HAP-1 (cell line): ENCODE measurements at regions not wholly inside any gene's neighbourhood (a gene's known extent, or its start where the extent isn't known, plus 50 kb on each side); places are given as distances from the start of the nearest gene placed in this dataset.

ENCODE experiments used
- DNase-seq, 2 experiments: peaks; one replicate each; pipeline ENCODE4 v3.0.0-alpha.2; 2016 to 2020; ENCODE audit warnings: low spot score in 2 of 2
- H3K27me3 ChIP-seq: fragments of 250-450 bp; sonication (Bioruptor Pico); 2 replicates; pipeline ENCODE4 v1.5.1; 2020; ENCODE audit warnings: low read depth, mild to moderate bottlenecking, moderate library complexity
- H3K36me3 ChIP-seq: fragments of 250-450 bp; sonication (Bioruptor Pico); replicated peaks from 2 replicates; pipeline ENCODE4 v1.5.1; 2020; ENCODE audit warnings: mild to moderate bottlenecking
- H3K4me1 ChIP-seq: fragments of 250-450 bp; sonication (Bioruptor Pico); 2 replicates; pipeline ENCODE4 v1.5.1; 2020; ENCODE audit warnings: mild to moderate bottlenecking
- H3K4me3 ChIP-seq: fragments of 250-450 bp; sonication (Bioruptor Pico); 2 replicates; pipeline ENCODE4 v1.5.1; 2020; ENCODE audit warnings: mild to moderate bottlenecking, moderate library complexity
- H3K9me3 ChIP-seq: fragments of 250-450 bp; sonication (Bioruptor Pico); 2 replicates; pipeline ENCODE4 v1.5.1; 2020; ENCODE audit warnings: mild to moderate bottlenecking, moderate library complexity
- in situ Hi-C: fragments of 300-500 bp; cut with MboI; formaldehyde crosslinking; loops from 3 replicates; pipeline ENCODE4 v1.14.3; 2020; ENCODE audit warnings: low sequenced_read_pairs, inconsistent platforms, mixed read lengths

DNA sequence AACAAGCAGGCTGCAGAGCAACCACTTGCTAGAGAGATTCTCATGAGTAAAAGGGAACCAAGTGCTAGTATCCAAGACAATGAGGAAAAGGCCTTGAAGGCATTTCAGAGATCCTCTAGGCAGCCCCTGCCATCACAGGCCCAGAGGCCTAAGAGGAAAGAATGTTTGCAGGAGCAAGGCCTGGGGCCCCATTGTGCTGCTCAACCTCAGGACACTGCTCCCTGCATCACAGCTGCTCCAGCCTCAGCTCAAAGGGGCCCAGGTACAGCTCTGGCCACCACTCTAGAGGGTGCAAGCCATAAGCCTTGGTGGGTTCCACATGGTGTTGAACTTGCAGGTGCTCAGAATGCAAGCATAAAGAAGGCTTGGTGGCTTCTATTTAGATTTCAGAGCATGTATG, 243.0 kb upstream of the RPL38 start:
- in situ Hi-C loops: no loop called here
- no peaks in the 10 kb centered on the region for H3K9me3 ChIP-seq
- no peak overlapping the region for H3K4me3 ChIP-seq
- H3K27me3 ChIP-seq: no peaks in the 10 kb centered on the region
- DNase-seq: no peak
- no peaks in the 10 kb centered on the region for H3K4me1 ChIP-seq
- no peaks in the 10 kb centered on the region for H3K36me3 ChIP-seq

- Histone ChIP-seq H3K27me3 (no peaks in the 10 kb centered on the region), H3K9me3 (no peaks in the 10 kb centered on the region), H3K36me3 (no peaks in the 10 kb centered on the region), H3K4me3 (no peak overlapping the region), H3K4me1 (no peaks in the 10 kb centered on the region)
- in situ Hi-C loops: no loop called here
- DNase-seq: no peak
Measured at GRCh38 chr17:73962308-73962707, 241.2 kb upstream of the RPL38 start.

GRCh38 chr17:73968680-73969079, 234.8 kb upstream of the RPL38 start:
- Histone ChIP-seq H3K9me3 (no peaks in the 10 kb centered on the region), H3K4me3 (no peak overlapping the region), H3K4me1 (no peaks in the 10 kb centered on the region), H3K36me3 (no peaks in the 10 kb centered on the region), H3K27me3 (no peaks in the 10 kb centered on the region)
- no peak for DNase-seq
- in situ Hi-C loops: no loop called here

GRCh38 chr17:73969956-73970355, 233.5 kb upstream of the RPL38 start:
- DNase-seq: no peak
- H3K4me1 ChIP-seq: no peaks in the 10 kb centered on the region
- in situ Hi-C loops: no loop called here

GRCh38 chr17:73971127-73971526, 232.4 kb upstream of the RPL38 start:
- no peaks in the 10 kb centered on the region for H3K27me3 ChIP-seq
- no peaks in the 10 kb centered on the region for H3K9me3 ChIP-seq
- in situ Hi-C loops: no loop called here
- H3K36me3 ChIP-seq: no peaks in the 10 kb centered on the region
- H3K4me1 ChIP-seq: no peaks in the 10 kb centered on the region
- no peak for DNase-seq
- H3K4me3 ChIP-seq: no peak overlapping the region

More at GRCh38 chr17:73969956-73970355, 233.5 kb upstream of the RPL38 start:
- Histone ChIP-seq H3K9me3 (no peaks in the 10 kb centered on the region), H3K36me3 (no peaks in the 10 kb centered on the region), H3K4me3 (no peak overlapping the region), H3K27me3 (no peaks in the 10 kb centered on the region)

DNA sequence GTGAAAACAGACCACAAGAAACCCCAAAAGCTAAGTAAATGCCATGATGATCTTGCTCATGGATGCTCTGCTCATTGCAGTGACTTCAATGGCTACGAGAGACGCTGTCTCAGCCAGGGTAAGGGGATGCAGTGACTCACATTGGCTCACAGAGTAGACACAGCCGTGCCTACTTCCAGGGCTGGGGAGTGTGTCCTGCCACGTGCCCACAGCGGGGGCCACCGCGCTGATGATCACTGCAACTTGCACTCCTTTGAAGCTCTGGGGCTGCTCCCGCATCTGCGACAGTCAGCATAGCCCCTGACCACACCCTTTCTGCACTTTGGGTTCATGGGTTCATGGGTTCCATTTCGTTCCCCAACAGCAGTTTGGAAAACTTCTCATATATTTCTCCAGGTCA, 231.4 kb upstream of the RPL38 start:
- Histone ChIP-seq H3K9me3 (no peaks in the 10 kb centered on the region), H3K4me1 (no peaks in the 10 kb centered on the region), H3K4me3 (no peak overlapping the region), H3K27me3 (no peaks in the 10 kb centered on the region), H3K36me3 (no peaks in the 10 kb centered on the region)
- no peak for DNase-seq
- in situ Hi-C loops: no loop called here

DNA sequence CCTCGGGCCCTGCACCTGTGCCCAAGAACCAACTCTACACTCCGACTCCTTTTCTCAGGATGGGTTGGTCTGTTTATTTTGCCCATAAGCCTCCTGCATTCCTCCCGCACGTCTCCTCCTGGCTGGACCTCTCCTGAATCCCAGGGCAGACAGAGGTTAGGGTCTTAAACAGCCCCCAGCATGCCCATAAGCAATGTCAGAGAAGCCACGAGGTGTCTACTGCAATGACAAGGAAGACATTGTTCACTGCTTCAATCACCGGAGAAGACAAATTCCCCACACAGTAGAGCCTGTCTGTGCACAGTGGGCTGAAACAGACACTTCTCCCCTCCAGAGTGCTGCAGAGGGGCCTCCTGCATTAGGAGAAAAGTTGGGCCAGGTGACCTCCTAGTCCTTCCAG, 230.6 kb upstream of the RPL38 start:
- H3K27me3 ChIP-seq: no peaks in the 10 kb centered on the region
- DNase-seq: no peak
- no peak overlapping the region for H3K4me3 ChIP-seq
- H3K4me1 ChIP-seq: no peaks in the 10 kb centered on the region
- in situ Hi-C loops: no loop called here
- H3K9me3 ChIP-seq: no peaks in the 10 kb centered on the region
- no peaks in the 10 kb centered on the region for H3K36me3 ChIP-seq

GRCh38 chr17:73973586-73974409, 229.7 kb upstream of the RPL38 start:
- Histone ChIP-seq H3K9me3 (no peaks in the 10 kb centered on the region), H3K36me3 (no peaks in the 10 kb centered on the region), H3K4me3 (no peak overlapping the region), H3K4me1 (no peaks in the 10 kb centered on the region), H3K27me3 (no peaks in the 10 kb centered on the region)
- DNase-seq: no peak
- in situ Hi-C loops: no loop called here

DNA sequence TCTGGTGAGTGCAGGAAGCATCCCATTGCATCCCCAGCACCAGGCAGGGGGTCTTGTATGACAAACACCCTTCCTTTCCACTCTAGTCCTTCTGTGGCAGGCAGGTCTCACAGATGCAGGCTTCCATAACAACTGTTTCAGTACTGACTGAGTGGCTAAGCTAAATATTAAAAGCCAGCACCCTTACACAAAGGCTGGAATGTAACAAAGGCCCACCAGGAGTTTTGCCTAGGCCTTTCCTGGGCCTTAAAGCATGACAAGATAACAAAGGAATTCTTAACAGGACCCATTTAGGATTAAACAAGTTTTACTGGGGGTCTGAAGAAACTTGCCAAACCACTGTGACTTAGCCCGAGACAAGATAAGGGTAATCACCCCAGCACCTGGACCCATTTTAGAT, 228.9 kb upstream of the RPL38 start:
- no peak overlapping the region for H3K4me3 ChIP-seq
- H3K9me3 ChIP-seq: no peaks in the 10 kb centered on the region
- H3K36me3 ChIP-seq: no peaks in the 10 kb centered on the region
- DNase-seq: no peak
- in situ Hi-C loops: no loop called here
- H3K4me1 ChIP-seq: no peaks in the 10 kb centered on the region
- no peaks in the 10 kb centered on the region for H3K27me3 ChIP-seq

DNA sequence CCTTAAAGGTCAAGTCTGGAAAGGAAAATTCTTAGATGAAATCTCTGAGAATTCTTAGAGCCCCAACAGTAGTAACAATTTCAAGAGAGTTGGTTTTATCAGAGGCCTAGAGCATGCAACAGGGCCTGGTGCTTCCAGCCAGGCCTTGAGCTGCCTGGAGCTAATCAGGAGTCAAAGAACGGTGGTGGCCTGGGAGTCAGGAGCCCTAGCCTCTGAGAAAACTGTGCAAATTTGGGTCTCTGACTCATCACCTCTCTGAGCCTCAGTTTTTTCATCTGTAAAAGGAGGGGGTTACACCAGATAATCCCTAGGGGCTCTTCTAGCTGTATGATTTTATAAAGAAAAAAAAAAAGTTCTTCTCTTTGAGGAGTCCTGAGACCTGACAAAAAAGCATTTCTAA, 227.3 kb upstream of the RPL38 start:
- H3K27me3 ChIP-seq: no peaks in the 10 kb centered on the region
- no peaks in the 10 kb centered on the region for H3K9me3 ChIP-seq
- in situ Hi-C loops: no loop called here
- DNase-seq: no peak
- no peaks in the 10 kb centered on the region for H3K36me3 ChIP-seq
- H3K4me3 ChIP-seq: no peak overlapping the region
- H3K4me1 ChIP-seq: no peaks in the 10 kb centered on the region

- DNase-seq: no peak
Measured at GRCh38 chr17:73976676-73977521, 226.6 kb upstream of the RPL38 start.

GRCh38 chr17:73980517-73980916, 223.0 kb upstream of the RPL38 start:
- in situ Hi-C loops: no loop called here
- H3K4me1 ChIP-seq: no peaks in the 10 kb centered on the region
- no peak for DNase-seq
- H3K9me3 ChIP-seq: no peaks in the 10 kb centered on the region
- H3K4me3 ChIP-seq: no peak overlapping the region
- no peaks in the 10 kb centered on the region for H3K36me3 ChIP-seq
- H3K27me3 ChIP-seq: no peaks in the 10 kb centered on the region

More at GRCh38 chr17:73976676-73977521, 226.6 kb upstream of the RPL38 start:
- Histone ChIP-seq H3K4me1 (no peaks in the 10 kb centered on the region), H3K27me3 (no peaks in the 10 kb centered on the region), H3K4me3 (no peak overlapping the region), H3K36me3 (no peaks in the 10 kb centered on the region), H3K9me3 (no peaks in the 10 kb centered on the region)
- in situ Hi-C loops: no loop called here

DNA sequence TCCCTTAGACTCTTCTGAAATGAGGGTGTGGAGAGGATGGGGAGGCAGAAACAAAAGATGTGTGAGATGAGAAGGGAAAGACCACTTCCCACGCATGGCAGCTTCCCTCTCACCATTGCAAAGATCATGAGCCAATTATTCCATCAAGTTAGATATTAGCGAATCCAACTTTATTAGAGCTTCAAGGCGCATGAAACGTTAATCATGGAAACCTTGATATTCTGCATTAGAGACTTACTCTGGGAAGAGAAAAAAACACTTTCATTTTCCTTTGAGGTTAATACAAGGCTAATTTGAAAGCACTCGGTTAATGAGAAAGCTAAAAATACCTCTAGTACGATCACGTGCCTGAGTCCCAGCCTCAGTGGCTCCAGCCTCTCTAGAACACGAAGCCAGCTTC, 220.6 kb upstream of the RPL38 start:
- in situ Hi-C loops: no loop called here
- H3K9me3 ChIP-seq: no peaks in the 10 kb centered on the region
- no peaks in the 10 kb centered on the region for H3K36me3 ChIP-seq
- DNase-seq: no peak
- no peak overlapping the region for H3K4me3 ChIP-seq
- no peaks in the 10 kb centered on the region for H3K27me3 ChIP-seq
- no peaks in the 10 kb centered on the region for H3K4me1 ChIP-seq

GRCh38 chr17:73983621-73984400, 219.7 kb upstream of the RPL38 start:
- in situ Hi-C loops: no loop called here
- H3K4me3 ChIP-seq: no peak overlapping the region
- H3K4me1 ChIP-seq: no peaks in the 10 kb centered on the region
- no peak for DNase-seq
- no peaks in the 10 kb centered on the region for H3K36me3 ChIP-seq
- no peaks in the 10 kb centered on the region for H3K27me3 ChIP-seq
- no peaks in the 10 kb centered on the region for H3K9me3 ChIP-seq
